Esophagus squamous epithelium (tissue), 5 donors: ENCODE measurements at regions not wholly inside any gene's neighbourhood (a gene's known extent, or its start where the extent isn't known, plus 50 kb on each side); places are given as distances from the start of the nearest gene placed in this dataset.
A peak's percentile ranks its signal among the peaks of the same experiment; 100 is the strongest.

Experiments
- DNase-seq: peaks from one replicate; lab custom pipeline; 2025; lab: John Stamatoyannopoulos, UW
- H3K27ac ChIP-seq, 4 donors: fragments of 200-600 bp; sonication (generic); one replicate each; pipeline ENCODE4 v1.5.1; 2016 to 2019; ENCODE audit warnings: mild to moderate bottlenecking in 1 of 4
- H3K27me3 ChIP-seq, 4 donors: fragments of 200-600 bp; sonication (generic); 1 replicate in 3 of 4; 2 replicates in 1 of 4; pipeline versions ENCODE4 v1.5.1 to v1.6.0; 2017 to 2021; ENCODE audit warnings: antibody characterized with exemption in 1 of 4
- H3K36me3 ChIP-seq, 3 donors: fragments of 200-600 bp; sonication (generic); one replicate each; pipeline ENCODE4 v1.5.1; 2016 to 2019
- H3K4me1 ChIP-seq, 3 donors: fragments of 200-600 bp; sonication (generic); one replicate each; pipeline ENCODE4 v1.5.1; 2017 to 2019
- H3K4me3 ChIP-seq, 4 donors: fragments of 200-600 bp; sonication (generic); 1 replicate in 3 of 4; 2 replicates in 1 of 4; pipeline ENCODE4 v1.5.1; 2016 to 2019; ENCODE audit warnings: mild to moderate bottlenecking in 2 of 4, moderate library complexity in 1 of 4
- H3K9me3 ChIP-seq, 3 donors: fragments of 200-600 bp; sonication (generic); one replicate each; pipeline ENCODE4 v1.5.1; 2016 to 2019
- CTCF ChIP-seq, 6 experiments: fragments of 450-650 bp in 4 of 6; fragments of 200-600 bp in 2 of 6; sonication (generic) in 2 of 6; IDR thresholded peaks; one replicate each; pipeline ENCODE4 v1.5.1; 2016 to 2019; ENCODE audit warnings: antibody characterized with exemption in 6 of 6, mild to moderate bottlenecking in 4 of 6, moderate library complexity in 4 of 6
- POLR2A ChIP-seq, 4 donors: fragments of 450-650 bp; IDR thresholded peaks; one replicate each; pipeline ENCODE4 v1.6.1; 2017; ENCODE audit warnings: antibody characterized with exemption in 4 of 4, mild to moderate bottlenecking in 4 of 4, moderate library complexity in 3 of 4
- WGBS, 2 donors: methylation state at CpG; one replicate each; pipeline ENCODE4 v1.1.5; 2018; 5-methylcytosine and 5-hydroxymethylcytosine counted together
- intact Hi-C: fragments of 100-400 bp; cut with DNase I; formaldehyde crosslinking; loops from one replicate; pipeline ENCODE4 v1.15.0; 2022
- donor health status: DM: yes; HTN: yes; CAD: no.

DNA sequence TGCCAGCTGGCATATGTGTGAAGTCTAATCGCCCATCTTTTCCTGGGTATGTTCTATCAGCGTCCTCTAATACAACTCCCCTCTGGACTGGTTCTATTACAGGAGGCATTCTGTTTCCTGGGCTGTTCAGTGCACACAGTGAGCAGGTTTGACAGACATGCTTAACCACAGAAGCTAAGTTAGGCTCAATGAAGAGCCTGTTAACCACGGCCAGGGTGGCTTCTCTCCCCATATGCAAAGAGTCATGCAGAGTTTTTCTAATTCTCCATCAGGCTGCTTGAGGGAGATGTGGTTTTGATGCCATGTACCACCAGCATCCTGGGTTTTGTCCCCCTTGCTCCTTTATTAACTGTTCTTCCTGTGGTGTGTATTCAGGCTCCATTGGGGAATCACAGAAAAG is 57.2 kb upstream of the ALOX12 start:
- Histone ChIP-seq H3K4me1 (no peaks in the 10 kb centered on the region), H3K9me3 (no peaks in the 10 kb centered on the region), H3K27ac (no peak overlapping the region), H3K4me3 (no peak overlapping the region), H3K27me3 (no peaks in the 10 kb centered on the region), H3K36me3 (no peaks in the 10 kb centered on the region)
- intact Hi-C loops, result no loop called here
- no peak for TF ChIP-seq CTCF (IDR thresholded peaks at IDR 0.05)
- no peak for TF ChIP-seq POLR2A (IDR thresholded peaks at IDR 0.05)
- no peak for DNase-seq
- WGBS, 2 donors, result 72 to 80% methylated on average over 2 to 3 of the region's 3 CpGs

GRCh38 chr17:6940186-6940649 is 55.6 kb upstream of the ALOX12 start:
- WGBS, 2 donors, result 70 to 74% methylated on average over 7 of the region's 7 CpGs
- DNase-seq, result no peak
- Histone ChIP-seq H3K27me3 (no peaks in the 10 kb centered on the region), H3K9me3 (no peaks in the 10 kb centered on the region), H3K4me1 (no peaks in the 10 kb centered on the region), H3K27ac (no peak overlapping the region), H3K4me3 (peak overlapping the region; percentile 6 to 51 (median 29)), H3K36me3 (no peaks in the 10 kb centered on the region)
- intact Hi-C loops, result no loop called here
- no peak for TF ChIP-seq POLR2A (IDR thresholded peaks at IDR 0.05)
- no peak for TF ChIP-seq CTCF (IDR thresholded peaks at IDR 0.05)

GRCh38 chr17:6941989-6942388 is 53.9 kb upstream of the ALOX12 start:
- intact Hi-C loops, result no loop called here
- TF ChIP-seq POLR2A (IDR thresholded peaks at IDR 0.05) (no peak), CTCF (IDR thresholded peaks at IDR 0.05) (no peak)
- H3K27ac ChIP-seq, result no peak overlapping the region
- no peak for DNase-seq
- no peaks in the 10 kb centered on the region for H3K36me3 ChIP-seq
- no peaks in the 10 kb centered on the region for H3K4me1 ChIP-seq
- no peaks in the 10 kb centered on the region for H3K27me3 ChIP-seq
- H3K4me3 ChIP-seq, result no peak overlapping the region
- H3K9me3 ChIP-seq, result no peaks in the 10 kb centered on the region
- WGBS, 2 donors, result 74 to 96% methylated on average over 4 of the region's 5 CpGs

DNA sequence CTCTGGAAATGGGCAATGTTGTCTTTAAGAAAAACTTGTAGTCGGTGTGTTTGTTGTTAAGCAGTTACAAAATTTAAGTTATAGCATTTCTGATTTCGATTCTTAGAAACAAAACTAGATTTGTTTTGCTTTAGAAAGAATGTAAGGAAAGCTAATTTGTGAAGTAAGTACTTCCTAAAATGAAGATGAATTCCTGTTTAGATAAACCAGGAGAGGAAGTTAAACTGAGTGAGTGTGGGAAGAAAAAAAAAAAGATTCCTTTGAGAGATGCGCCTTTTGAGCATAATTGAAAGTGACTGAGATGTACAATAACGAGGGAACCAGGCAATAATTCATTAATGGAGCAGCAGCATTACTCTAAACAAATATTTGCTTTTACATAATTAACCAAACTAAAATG is 52.4 kb upstream of the ALOX12 start:
- H3K27ac ChIP-seq, result no peak overlapping the region
- TF ChIP-seq POLR2A (IDR thresholded peaks at IDR 0.05), result no peak
- no peak for TF ChIP-seq CTCF (IDR thresholded peaks at IDR 0.05)
- no peak overlapping the region for H3K4me3 ChIP-seq
- H3K27me3 ChIP-seq, result no peaks in the 10 kb centered on the region
- DNase-seq, result no peak
- intact Hi-C loops, result no loop called here
- H3K36me3 ChIP-seq, result no peaks in the 10 kb centered on the region
- H3K9me3 ChIP-seq, result no peaks in the 10 kb centered on the region
- WGBS, 2 donors, result 65 to 70% methylated on average over 4 of the region's 4 CpGs
- H3K4me1 ChIP-seq, result no peaks in the 10 kb centered on the region
